Sigmoid colon (tissue), 6 donors: ENCODE measurements at regions not wholly inside any gene's neighbourhood (a gene's known extent, or its start where the extent isn't known, plus 50 kb on each side); places are given as distances from the start of the nearest gene placed in this dataset.

Experiments
- DNase-seq: peaks from one replicate; pipeline ENCODE4 v3.0.0-alpha.2; 2019
- H3K27ac ChIP-seq, 4 donors: fragments of 200-600 bp; sonication (generic); one replicate each; pipeline ENCODE4 v1.5.1; 2016 to 2019; ENCODE audit warnings: mild to moderate bottlenecking in 1 of 4
- H3K27me3 ChIP-seq, 3 donors: fragments of 200-600 bp; sonication (generic); one replicate each; pipeline ENCODE4 v1.5.1; 2019; ENCODE audit warnings: mild to moderate bottlenecking in 1 of 3
- H3K36me3 ChIP-seq, 4 donors: fragments of 200-600 bp; sonication (generic); one replicate each; pipeline ENCODE4 v1.5.1; 2016 to 2019
- H3K4me1 ChIP-seq, 4 donors: fragments of 200-600 bp; sonication (generic); one replicate each; pipeline ENCODE4 v1.5.1; 2017 to 2019
- H3K4me3 ChIP-seq, 4 donors: fragments of 200-600 bp; sonication (generic); one replicate each; pipeline ENCODE4 v1.5.1; 2017 to 2019; ENCODE audit warnings: mild to moderate bottlenecking in 2 of 4, moderate library complexity in 1 of 4
- H3K9me3 ChIP-seq, 4 donors: fragments of 200-600 bp in 3 of 4; sonication (generic) in 3 of 4; one replicate each; pipeline versions ENCODE4 v1.5.1 to v1.6.1; 2013 to 2019
- EP300 ChIP-seq, 4 donors: sonication (generic); formaldehyde crosslinking; IDR thresholded peaks; one replicate each; pipeline ENCODE4 v1.6.1; 2017; ENCODE audit warnings: antibody characterized with exemption in 4 of 4
- POLR2A ChIP-seq, 2 donors: fragments of 450-650 bp; IDR thresholded peaks; one replicate each; pipeline ENCODE4 v1.6.1; 2016; ENCODE audit warnings: antibody characterized with exemption in 2 of 2, mild to moderate bottlenecking in 2 of 2, moderate library complexity in 2 of 2
- POLR2AphosphoS5 ChIP-seq, 4 donors: sonication (generic); formaldehyde crosslinking; IDR thresholded peaks; one replicate each; pipeline ENCODE4 v1.6.1; 2017; ENCODE audit warnings: antibody characterized with exemption in 4 of 4
- WGBS, 2 donors: extraction: QIAGEN DNeasy Blood & Tissue Kit; methylation state at CpG; one replicate each; pipeline ENCODE4 v1.1.7; 2013; 5-methylcytosine and 5-hydroxymethylcytosine counted together
- intact Hi-C: fragments of 100-400 bp; cut with DNase I; formaldehyde crosslinking; loops from one replicate; pipeline ENCODE4 v1.15.1; 2023
- TF ChIP-seq, protein P1 (sequence below), 4 experiments: fragments of 450-650 bp in 3 of 4; fragments of 200-600 bp in 1 of 4; IDR thresholded peaks; one replicate each; pipeline ENCODE4 v1.5.1; 2016 to 2019; ENCODE audit warnings: antibody characterized with exemption in 4 of 4, mild to moderate bottlenecking in 3 of 4, moderate library complexity in 2 of 4
- donor health status: healthy with polysubstance abuse.
- donor health status: healthy.

DNA sequence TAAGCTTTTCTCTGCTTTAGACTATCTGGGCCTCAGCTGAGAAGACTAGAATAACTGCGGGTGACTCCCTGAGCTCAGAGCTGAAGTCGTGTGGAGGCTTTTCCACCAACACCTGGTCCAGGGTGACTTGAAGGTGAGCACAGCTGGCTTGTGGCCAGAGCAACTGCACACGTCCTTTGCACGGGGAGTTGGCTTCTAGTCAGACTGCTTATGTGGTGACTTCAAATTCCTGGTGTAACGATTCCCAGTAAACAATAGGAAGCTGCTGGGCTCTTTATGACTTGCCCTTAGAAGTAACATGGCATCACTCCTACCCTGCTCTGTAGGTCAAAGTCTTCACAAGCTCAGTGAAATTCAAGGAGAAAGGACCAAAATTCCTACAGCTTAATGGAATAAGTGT, 800.6 kb upstream of the CDH6 start:
- intact Hi-C loops = no loop called here
- WGBS, 2 donors = 30 to 69% methylated on average over 5 of the region's 5 CpGs
- no peak overlapping the region for H3K4me3 ChIP-seq
- no peak overlapping the region for H3K27ac ChIP-seq
- TF ChIP-seq POLR2AphosphoS5 (IDR thresholded peaks at IDR 0.05) (no peak), EP300 (IDR thresholded peaks at IDR 0.05) (no peak), POLR2A (IDR thresholded peaks at IDR 0.05) (no peak)
- TF ChIP-seq, protein P1, sequence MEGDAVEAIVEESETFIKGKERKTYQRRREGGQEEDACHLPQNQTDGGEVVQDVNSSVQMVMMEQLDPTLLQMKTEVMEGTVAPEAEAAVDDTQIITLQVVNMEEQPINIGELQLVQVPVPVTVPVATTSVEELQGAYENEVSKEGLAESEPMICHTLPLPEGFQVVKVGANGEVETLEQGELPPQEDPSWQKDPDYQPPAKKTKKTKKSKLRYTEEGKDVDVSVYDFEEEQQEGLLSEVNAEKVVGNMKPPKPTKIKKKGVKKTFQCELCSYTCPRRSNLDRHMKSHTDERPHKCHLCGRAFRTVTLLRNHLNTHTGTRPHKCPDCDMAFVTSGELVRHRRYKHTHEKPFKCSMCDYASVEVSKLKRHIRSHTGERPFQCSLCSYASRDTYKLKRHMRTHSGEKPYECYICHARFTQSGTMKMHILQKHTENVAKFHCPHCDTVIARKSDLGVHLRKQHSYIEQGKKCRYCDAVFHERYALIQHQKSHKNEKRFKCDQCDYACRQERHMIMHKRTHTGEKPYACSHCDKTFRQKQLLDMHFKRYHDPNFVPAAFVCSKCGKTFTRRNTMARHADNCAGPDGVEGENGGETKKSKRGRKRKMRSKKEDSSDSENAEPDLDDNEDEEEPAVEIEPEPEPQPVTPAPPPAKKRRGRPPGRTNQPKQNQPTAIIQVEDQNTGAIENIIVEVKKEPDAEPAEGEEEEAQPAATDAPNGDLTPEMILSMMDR (IDR thresholded peaks at IDR 0.05) = no peak
- H3K27me3 ChIP-seq = no peaks in the 10 kb centered on the region
- no peaks in the 10 kb centered on the region for H3K4me1 ChIP-seq
- DNase-seq = no peak
- H3K36me3 ChIP-seq = no peaks in the 10 kb centered on the region
- H3K9me3 ChIP-seq = no peaks in the 10 kb centered on the region

DNA sequence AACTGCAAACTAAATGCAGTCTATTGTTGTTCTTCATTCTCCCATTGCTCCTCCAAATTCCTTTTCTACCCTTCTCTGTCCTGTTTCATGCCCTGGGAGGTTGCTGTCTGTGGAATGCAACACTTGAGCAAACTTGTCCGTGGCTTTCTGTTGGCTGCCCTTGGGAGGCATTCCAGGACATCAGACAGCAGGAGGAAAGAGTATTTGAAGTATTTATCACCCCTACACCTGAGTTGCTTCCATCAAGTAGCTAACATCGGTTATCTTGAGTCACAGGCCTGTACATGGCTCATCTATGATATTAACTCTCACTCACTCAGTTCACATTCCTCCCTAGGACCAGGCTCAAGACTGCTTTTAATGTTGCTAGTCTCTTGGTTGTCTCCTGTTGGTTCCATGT, 803.4 kb upstream of the CDH6 start:
- TF ChIP-seq, protein P1 (IDR thresholded peaks at IDR 0.05) = no peak
- TF ChIP-seq POLR2AphosphoS5 (IDR thresholded peaks at IDR 0.05) = no peak
- no peak for TF ChIP-seq POLR2A (IDR thresholded peaks at IDR 0.05)
- no peak for TF ChIP-seq EP300 (IDR thresholded peaks at IDR 0.05)
- Histone ChIP-seq H3K4me3 (no peak overlapping the region), H3K9me3 (no peaks in the 10 kb centered on the region), H3K27me3 (no peaks in the 10 kb centered on the region), H3K36me3 (no peaks in the 10 kb centered on the region), H3K4me1 (no peaks in the 10 kb centered on the region), H3K27ac (no peak overlapping the region)
- WGBS, 2 donors = 17 to 35% methylated on average over 2 of the region's 2 CpGs
- no peak for DNase-seq
- intact Hi-C loops = no loop called here

DNA sequence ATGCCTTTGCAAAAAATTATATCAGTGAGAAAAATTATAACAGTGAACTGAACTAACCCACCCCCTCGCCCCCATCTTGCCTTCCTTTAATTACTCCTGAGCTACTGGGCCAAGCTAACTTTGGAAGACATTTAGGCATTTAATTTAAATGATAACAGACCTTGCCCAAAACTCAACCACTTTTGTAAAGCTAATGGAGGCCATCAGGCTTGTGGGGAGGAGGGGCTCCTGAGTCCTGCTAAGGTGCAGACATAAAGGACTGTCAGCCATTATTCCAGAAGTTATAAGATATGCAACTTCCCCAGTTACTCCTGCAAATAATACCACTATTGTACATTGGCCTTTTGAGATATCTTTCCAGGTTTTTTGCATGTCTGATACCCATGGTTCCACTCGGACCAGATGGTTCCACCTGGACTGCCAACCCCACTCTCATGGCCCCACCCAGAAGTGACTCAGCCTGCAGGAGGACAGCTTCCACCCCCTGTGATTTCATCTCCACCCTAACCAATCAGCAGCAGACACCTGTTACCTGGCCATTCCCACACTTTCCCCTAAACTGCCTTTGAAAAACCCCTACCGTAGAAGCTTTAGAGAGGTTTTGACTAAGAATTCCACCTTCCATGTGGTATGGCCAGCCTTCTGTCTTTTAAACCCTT, 805.4 kb upstream of the CDH6 start:
- intact Hi-C loops = no loop called here

DNA sequence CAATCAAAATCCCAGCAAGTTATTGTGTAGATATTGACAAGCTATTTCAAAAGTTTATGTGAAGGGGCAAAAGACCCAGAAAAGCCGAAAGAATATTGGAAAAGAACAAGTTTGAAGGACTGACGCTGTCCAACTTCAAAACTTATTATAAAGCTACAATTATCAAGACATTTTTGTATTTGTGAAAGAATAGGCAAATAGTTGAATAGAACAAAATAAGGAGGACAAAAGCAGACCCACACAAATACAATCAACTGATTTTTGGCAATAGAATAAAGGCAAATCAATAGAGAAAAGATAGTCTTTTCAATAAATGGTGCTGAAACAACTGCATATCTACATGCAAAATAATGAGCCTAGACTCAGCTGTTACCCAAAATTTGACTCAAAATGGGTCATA, 807.7 kb upstream of the CDH6 start:
- Histone ChIP-seq H3K27me3 (no peaks in the 10 kb centered on the region), H3K27ac (no peak overlapping the region), H3K4me3 (no peak overlapping the region), H3K9me3 (no peaks in the 10 kb centered on the region), H3K36me3 (no peaks in the 10 kb centered on the region), H3K4me1 (no peaks in the 10 kb centered on the region)
- WGBS, 2 donors = 88 to 90% methylated on average over 2 of the region's 2 CpGs
- intact Hi-C loops = no loop called here
- TF ChIP-seq POLR2AphosphoS5 (IDR thresholded peaks at IDR 0.05) (no peak), POLR2A (IDR thresholded peaks at IDR 0.05) (no peak), EP300 (IDR thresholded peaks at IDR 0.05) (no peak)
- TF ChIP-seq, protein P1 (IDR thresholded peaks at IDR 0.05) = no peak
- DNase-seq = no peak

More for the DNA sequence above, 805.4 kb upstream of the CDH6 start:
- H3K9me3 ChIP-seq = no peaks in the 10 kb centered on the region
- no peak overlapping the region for H3K27ac ChIP-seq
- 60 to 66% methylated on average over 3 of the region's 3 CpGs for WGBS, 2 donors
- no peaks in the 10 kb centered on the region for H3K36me3 ChIP-seq
- H3K27me3 ChIP-seq = no peaks in the 10 kb centered on the region
- H3K4me3 ChIP-seq = no peak overlapping the region
- no peaks in the 10 kb centered on the region for H3K4me1 ChIP-seq
- TF ChIP-seq POLR2AphosphoS5 (IDR thresholded peaks at IDR 0.05) = no peak
- no peak for TF ChIP-seq EP300 (IDR thresholded peaks at IDR 0.05)
- no peak for TF ChIP-seq POLR2A (IDR thresholded peaks at IDR 0.05)
- TF ChIP-seq, protein P1 (IDR thresholded peaks at IDR 0.05) = no peak
- DNase-seq = no peak

DNA sequence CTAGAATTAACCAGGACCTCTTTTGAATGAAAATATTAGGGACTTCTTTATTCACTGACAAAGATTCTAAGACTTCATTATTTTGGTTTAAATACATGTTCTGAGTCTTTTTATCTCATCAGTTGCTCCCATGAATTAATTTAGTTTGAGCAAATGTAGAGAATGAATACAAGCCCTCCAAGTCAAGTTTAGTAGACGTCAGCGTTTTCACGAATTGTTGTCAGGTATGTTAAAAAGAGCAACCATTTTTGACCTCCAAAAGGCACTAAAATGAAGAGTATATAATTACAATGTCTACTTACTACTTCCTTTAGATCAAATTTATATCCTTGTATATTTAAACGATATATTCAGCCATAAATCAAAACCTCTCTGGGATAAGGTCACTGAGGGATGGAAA, 809.3 kb upstream of the CDH6 start:
- no peaks in the 10 kb centered on the region for H3K36me3 ChIP-seq
- 85 to 88% methylated on average over 4 of the region's 4 CpGs for WGBS, 2 donors
- no peaks in the 10 kb centered on the region for H3K27me3 ChIP-seq
- DNase-seq = no peak
- TF ChIP-seq POLR2AphosphoS5 (IDR thresholded peaks at IDR 0.05) (no peak), EP300 (IDR thresholded peaks at IDR 0.05) (no peak)
- no peaks in the 10 kb centered on the region for H3K4me1 ChIP-seq
- H3K27ac ChIP-seq = no peak overlapping the region
- H3K9me3 ChIP-seq = no peaks in the 10 kb centered on the region
- H3K4me3 ChIP-seq = no peak overlapping the region
- intact Hi-C loops = no loop called here
